Omental fat pad (tissue), 3 donors: ENCODE measurements at regions not wholly inside any gene's neighbourhood (a gene's known extent, or its start where the extent isn't known, plus 50 kb on each side); places are given as distances from the start of the nearest gene placed in this dataset.

Experiments
- ATAC-seq: fragments of 150-250 bp; one replicate; pipeline ENCODE4 v1.9.1; 2016; ENCODE audit warnings: mild to moderate bottlenecking, moderate library complexity; ENCODE audit not compliant: low FRiP score
- DNase-seq: peaks from one replicate; pipeline ENCODE4 v3.0.0-alpha.2; 2019; ENCODE audit warnings: low spot score
- CTCF ChIP-seq, 3 donors: fragments of 450-650 bp; IDR thresholded peaks; one replicate each; pipeline ENCODE4 v1.5.1; 2016 to 2017; ENCODE audit warnings: antibody characterized with exemption in 3 of 3, mild to moderate bottlenecking in 3 of 3, moderate library complexity in 2 of 3

DNA sequence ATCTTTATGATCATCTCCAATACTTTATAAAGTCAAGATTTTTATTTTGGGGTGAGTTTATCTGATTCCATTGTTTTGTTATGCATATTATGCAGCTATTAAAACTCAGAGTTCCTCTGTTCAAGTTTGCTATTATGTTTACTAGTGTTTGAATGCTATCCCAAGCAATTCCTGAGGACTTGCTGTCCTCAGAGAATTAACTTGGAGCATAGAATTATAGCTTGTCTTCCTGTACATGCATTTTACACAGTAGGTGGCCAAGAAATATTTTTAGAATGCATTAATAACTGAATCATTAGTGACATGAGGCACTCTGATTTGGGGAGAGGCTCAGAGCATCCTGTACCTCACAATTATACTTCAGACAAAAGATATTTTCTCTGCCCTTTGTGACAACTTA is 195.6 kb upstream of the MIR17HG start:
- no peak for TF ChIP-seq CTCF (IDR thresholded peaks at IDR 0.05)
- DNase-seq, result no peak
- no peak for ATAC-seq

DNA sequence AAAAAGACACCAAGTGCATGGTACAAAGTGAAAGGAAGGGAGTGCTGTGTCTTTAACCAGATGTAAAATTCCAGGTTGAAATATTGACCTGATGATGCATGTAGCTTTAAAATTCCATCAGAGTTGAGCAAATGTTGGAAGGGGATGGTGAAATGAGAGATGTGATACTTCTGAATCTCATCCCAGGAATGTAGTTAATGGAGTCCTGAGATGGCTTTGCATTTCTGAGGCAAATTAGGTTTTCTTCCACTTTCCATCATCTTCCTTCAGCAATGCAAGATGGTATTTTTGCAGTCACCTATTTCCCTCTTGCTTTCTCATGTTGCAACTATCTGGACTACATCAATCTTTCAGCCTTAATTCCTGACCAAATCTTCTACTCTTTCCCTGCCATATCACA is 194.1 kb upstream of the MIR17HG start:
- no peak for DNase-seq

DNA sequence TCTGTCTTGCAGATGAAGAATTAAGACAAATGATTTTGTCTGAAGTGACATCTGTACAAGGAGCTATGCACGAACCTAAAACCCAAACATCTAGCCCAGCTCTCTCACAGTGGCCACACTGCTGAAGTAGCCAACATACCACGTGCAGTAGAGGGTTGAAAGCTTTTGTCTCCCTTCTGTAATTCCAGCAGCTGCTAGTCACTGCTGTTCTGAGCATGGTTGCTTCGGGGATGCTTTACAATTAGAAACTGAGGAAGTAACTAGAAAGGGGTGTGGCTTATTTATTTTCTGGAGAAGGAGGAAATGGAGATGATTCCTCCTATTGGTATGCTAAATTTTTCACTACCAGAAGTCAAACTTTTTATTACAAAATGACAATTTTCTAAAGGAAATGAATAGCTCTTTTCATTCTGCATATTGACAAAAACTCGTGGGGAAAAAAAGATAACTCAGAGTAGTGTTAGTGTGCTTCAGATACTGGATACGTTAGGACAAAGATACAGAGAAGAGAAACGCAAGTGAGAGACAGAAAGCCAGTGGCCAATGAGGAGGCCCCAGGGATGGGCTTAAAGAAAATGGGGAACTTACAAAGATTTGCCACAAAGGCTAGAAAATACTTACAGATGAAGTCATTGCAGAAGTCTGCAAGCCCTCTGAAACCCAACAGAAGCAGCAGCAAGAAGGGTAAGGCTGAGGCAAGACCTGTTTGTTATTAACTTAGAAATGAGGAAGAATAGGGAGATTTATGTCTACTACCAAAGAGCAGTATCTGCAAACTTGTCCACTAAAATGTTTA is 192.7 kb upstream of the MIR17HG start:
- no peak for DNase-seq

More for the DNA sequence above, 194.1 kb upstream of the MIR17HG start:
- TF ChIP-seq CTCF (IDR thresholded peaks at IDR 0.05), result no peak
- ATAC-seq, result no peak

GRCh38 chr13:91155512-91156114 is 191.9 kb upstream of the MIR17HG start:
- no peak for TF ChIP-seq CTCF (IDR thresholded peaks at IDR 0.05)
- ATAC-seq, result no peak
- no peak for DNase-seq

More for the DNA sequence above, 192.7 kb upstream of the MIR17HG start:
- TF ChIP-seq CTCF (IDR thresholded peaks at IDR 0.05), result no peak
- no peak for ATAC-seq

- TF ChIP-seq CTCF (IDR thresholded peaks at IDR 0.05), result no peak
- no peak for ATAC-seq
- DNase-seq, result no peak
Observed at GRCh38 chr13:91157273-91158016, 190.0 kb upstream of the MIR17HG start.

DNA sequence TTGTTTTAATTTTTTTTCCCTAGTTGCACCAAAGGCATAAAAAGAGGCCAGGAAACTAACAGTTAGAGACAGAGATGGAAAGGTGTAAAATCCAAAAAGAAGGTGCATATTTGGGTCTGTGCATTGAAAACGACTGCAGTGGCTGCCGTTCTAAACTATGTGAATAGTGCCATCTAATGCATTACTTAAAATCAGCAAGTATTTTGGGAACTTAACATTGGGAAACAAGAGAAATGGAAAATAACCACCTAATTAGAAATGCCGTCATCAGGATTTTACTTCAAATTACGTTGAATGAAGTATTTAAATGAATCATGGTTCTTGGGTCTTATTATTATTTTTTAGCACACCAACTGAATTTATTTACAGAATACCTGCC is 189.5 kb upstream of the MIR17HG start:
- no peak for DNase-seq
- no peak for ATAC-seq
- no peak for TF ChIP-seq CTCF (IDR thresholded peaks at IDR 0.05)
